Parathyroid adenoma (tissue), 2 donors: ENCODE measurements at regions not wholly inside any gene's neighbourhood (a gene's known extent, or its start where the extent isn't known, plus 50 kb on each side); places are given as distances from the start of the nearest gene placed in this dataset.
A peak's percentile ranks its signal among the peaks of the same experiment; 100 is the strongest.

Experiments used
- H2AFZ ChIP-seq: fragments of 300-600 bp; sonication (generic); one replicate; pipeline ENCODE4 v1.7.0; 2017; ENCODE audit warnings: antibody characterized with exemption, mild to moderate bottlenecking
- H3K27ac ChIP-seq: fragments of 300-600 bp; sonication (generic); one replicate; pipeline ENCODE4 v1.7.0; 2017
- H3K27me3 ChIP-seq: fragments of 300-600 bp; sonication (generic); one replicate; pipeline ENCODE4 v1.7.0; 2017; ENCODE audit warnings: low read length; ENCODE audit not compliant: control insufficient read depth, insufficient read depth
- H3K36me3 ChIP-seq: fragments of 300-600 bp; sonication (generic); one replicate; pipeline ENCODE4 v1.7.0; 2017; ENCODE audit warnings: low read length; ENCODE audit not compliant: control insufficient read depth, insufficient read depth
- H3K4me1 ChIP-seq: fragments of 300-600 bp; sonication (generic); one replicate; pipeline ENCODE4 v1.7.0; 2017; ENCODE audit warnings: control low read depth
- H3K4me2 ChIP-seq: fragments of 300-600 bp; sonication (generic); one replicate; pipeline ENCODE4 v1.7.0; 2017; ENCODE audit warnings: low read length
- H3K4me3 ChIP-seq: fragments of 300-600 bp; sonication (generic); one replicate; pipeline ENCODE4 v1.7.0; 2017; ENCODE audit warnings: low read depth, low read length
- H3K79me2 ChIP-seq: fragments of 300-600 bp; sonication (generic); one replicate; pipeline ENCODE4 v1.7.0; 2017; ENCODE audit warnings: control low read depth
- H3K9ac ChIP-seq: fragments of 300-600 bp; sonication (generic); one replicate; pipeline ENCODE4 v1.7.0; 2017; ENCODE audit warnings: mild to moderate bottlenecking
- H3K9me3 ChIP-seq: fragments of 300-600 bp; sonication (generic); one replicate; pipeline ENCODE4 v1.7.0; 2017; ENCODE audit warnings: low read length; ENCODE audit not compliant: control insufficient read depth
- TF ChIP-seq, protein P1 (sequence below): fragments of 300-600 bp; sonication (generic); IDR thresholded peaks from one replicate; pipeline ENCODE4 v1.7.0; 2017; ENCODE audit warnings: antibody characterized with exemption, mild to moderate bottlenecking
- donor health status: primary hyperparathyroidism.

- peaks cover 29% of the 10 kb centered on the region for H3K4me1 ChIP-seq
These were observed 186.2 kb downstream of the REEP3 start for GRCh38 chr10:63707254-63707910.

DNA sequence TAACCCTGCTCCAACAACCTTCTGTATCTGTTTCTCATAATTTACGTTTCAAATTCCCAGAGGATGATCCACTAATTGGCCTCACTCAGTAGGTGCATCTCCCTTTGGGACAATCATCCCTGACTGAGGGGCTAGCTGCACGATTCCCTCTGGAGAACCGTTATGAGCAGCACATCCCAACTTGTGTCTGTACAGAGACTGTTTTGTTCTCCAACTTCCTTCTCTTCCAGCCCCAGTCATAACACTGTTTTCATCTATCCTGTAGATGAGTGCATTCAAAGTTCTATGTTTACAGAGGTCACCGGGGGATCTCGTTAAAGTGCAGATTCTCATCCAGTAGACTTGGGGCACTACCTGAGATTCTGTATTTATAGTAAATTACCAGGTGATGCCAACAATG, 187.2 kb downstream of the REEP3 start:
- Histone ChIP-seq H3K9me3 (no peaks in the 10 kb centered on the region), H3K4me1 (peaks cover 33% of the 10 kb centered on the region)
- TF ChIP-seq, protein P1, sequence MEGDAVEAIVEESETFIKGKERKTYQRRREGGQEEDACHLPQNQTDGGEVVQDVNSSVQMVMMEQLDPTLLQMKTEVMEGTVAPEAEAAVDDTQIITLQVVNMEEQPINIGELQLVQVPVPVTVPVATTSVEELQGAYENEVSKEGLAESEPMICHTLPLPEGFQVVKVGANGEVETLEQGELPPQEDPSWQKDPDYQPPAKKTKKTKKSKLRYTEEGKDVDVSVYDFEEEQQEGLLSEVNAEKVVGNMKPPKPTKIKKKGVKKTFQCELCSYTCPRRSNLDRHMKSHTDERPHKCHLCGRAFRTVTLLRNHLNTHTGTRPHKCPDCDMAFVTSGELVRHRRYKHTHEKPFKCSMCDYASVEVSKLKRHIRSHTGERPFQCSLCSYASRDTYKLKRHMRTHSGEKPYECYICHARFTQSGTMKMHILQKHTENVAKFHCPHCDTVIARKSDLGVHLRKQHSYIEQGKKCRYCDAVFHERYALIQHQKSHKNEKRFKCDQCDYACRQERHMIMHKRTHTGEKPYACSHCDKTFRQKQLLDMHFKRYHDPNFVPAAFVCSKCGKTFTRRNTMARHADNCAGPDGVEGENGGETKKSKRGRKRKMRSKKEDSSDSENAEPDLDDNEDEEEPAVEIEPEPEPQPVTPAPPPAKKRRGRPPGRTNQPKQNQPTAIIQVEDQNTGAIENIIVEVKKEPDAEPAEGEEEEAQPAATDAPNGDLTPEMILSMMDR: no peak

More at GRCh38 chr10:63707254-63707910, 186.2 kb downstream of the REEP3 start:
- Histone ChIP-seq H2AFZ (no peak overlapping the region), H3K27me3 (no peaks in the 10 kb centered on the region), H3K4me2 (no peak overlapping the region), H3K4me3 (no peak overlapping the region), H3K79me2 (no peaks in the 10 kb centered on the region), H3K9me3 (no peaks in the 10 kb centered on the region), H3K36me3 (no peaks in the 10 kb centered on the region), H3K27ac (peak overlapping the region; percentile 37), H3K9ac (no peak overlapping the region)
- TF ChIP-seq, protein P1: no peak

DNA sequence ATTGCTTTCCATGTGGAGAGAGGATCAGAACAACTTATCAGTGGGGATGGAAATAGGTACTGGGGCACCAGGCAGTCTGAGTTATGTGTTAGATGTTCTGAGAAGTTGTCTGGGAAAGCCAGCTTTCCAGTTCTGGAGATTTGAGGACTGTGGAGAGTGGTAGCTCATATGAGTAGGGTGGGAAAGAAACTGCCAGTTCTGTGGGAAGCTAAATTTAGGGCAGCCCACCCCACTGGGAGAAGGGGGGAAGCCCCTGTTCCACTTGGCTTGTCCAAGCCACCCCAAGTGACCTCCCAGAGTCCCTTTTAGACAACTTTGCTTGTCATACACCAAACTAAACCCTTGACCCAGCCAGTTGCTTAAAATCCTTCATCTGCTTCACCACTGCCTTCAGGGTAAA, 189.5 kb downstream of the REEP3 start:
- peak overlapping the region; percentile 92 for H3K27ac ChIP-seq
- no peaks in the 10 kb centered on the region for H3K9me3 ChIP-seq
- H3K4me3 ChIP-seq: no peak overlapping the region
- H3K4me2 ChIP-seq: no peak overlapping the region
- H3K79me2 ChIP-seq: no peaks in the 10 kb centered on the region
- peak overlapping the region; percentile 72 for H2AFZ ChIP-seq
- no peaks in the 10 kb centered on the region for H3K27me3 ChIP-seq
- H3K4me1 ChIP-seq: peaks cover 43% of the 10 kb centered on the region
- TF ChIP-seq, protein P1: no peak
- no peaks in the 10 kb centered on the region for H3K36me3 ChIP-seq
- H3K9ac ChIP-seq: no peak overlapping the region

More for the DNA sequence above, 187.2 kb downstream of the REEP3 start:
- no peaks in the 10 kb centered on the region for H3K27me3 ChIP-seq
- no peaks in the 10 kb centered on the region for H3K36me3 ChIP-seq
- H3K4me3 ChIP-seq: no peak overlapping the region
- H3K27ac ChIP-seq: no peak overlapping the region
- peak overlapping the region; percentile 3 for H2AFZ ChIP-seq
- no peak overlapping the region for H3K4me2 ChIP-seq
- H3K79me2 ChIP-seq: no peaks in the 10 kb centered on the region
- H3K9ac ChIP-seq: no peak overlapping the region

- peak overlapping the region; percentile 44 for H3K4me3 ChIP-seq
- TF ChIP-seq, protein P1: no peak
- H3K4me2 ChIP-seq: peak overlapping the region; percentile 11
- no peaks in the 10 kb centered on the region for H3K27me3 ChIP-seq
- H3K79me2 ChIP-seq: no peaks in the 10 kb centered on the region
- peak overlapping the region; percentile 72 for H2AFZ ChIP-seq
- no peaks in the 10 kb centered on the region for H3K9me3 ChIP-seq
- H3K36me3 ChIP-seq: no peaks in the 10 kb centered on the region
- H3K27ac ChIP-seq: peak overlapping the region; percentile 92
- H3K9ac ChIP-seq: peak overlapping the region; percentile 2
- peaks cover 50% of the 10 kb centered on the region for H3K4me1 ChIP-seq
These were observed 190.2 kb downstream of the REEP3 start for GRCh38 chr10:63711361-63711760.
